ENCODE measurements at regions not wholly inside any gene's neighbourhood (a gene's known extent, or its start where the extent isn't known, plus 50 kb on each side); places are given as distances from the start of the nearest gene placed in this dataset.

- TF ChIP-seq CTCF (CRISPR knock-in tag; IDR thresholded peaks at IDR 0.05) (no peak), RAD21 (CRISPR knock-in tag; IDR thresholded peaks at IDR 0.05) (no peak), POLR2AphosphoS2 (IDR thresholded peaks at IDR 0.05; ENCODE audit: low read depth, low read length) (no peak)
- TF ChIP-seq, protein P1, sequence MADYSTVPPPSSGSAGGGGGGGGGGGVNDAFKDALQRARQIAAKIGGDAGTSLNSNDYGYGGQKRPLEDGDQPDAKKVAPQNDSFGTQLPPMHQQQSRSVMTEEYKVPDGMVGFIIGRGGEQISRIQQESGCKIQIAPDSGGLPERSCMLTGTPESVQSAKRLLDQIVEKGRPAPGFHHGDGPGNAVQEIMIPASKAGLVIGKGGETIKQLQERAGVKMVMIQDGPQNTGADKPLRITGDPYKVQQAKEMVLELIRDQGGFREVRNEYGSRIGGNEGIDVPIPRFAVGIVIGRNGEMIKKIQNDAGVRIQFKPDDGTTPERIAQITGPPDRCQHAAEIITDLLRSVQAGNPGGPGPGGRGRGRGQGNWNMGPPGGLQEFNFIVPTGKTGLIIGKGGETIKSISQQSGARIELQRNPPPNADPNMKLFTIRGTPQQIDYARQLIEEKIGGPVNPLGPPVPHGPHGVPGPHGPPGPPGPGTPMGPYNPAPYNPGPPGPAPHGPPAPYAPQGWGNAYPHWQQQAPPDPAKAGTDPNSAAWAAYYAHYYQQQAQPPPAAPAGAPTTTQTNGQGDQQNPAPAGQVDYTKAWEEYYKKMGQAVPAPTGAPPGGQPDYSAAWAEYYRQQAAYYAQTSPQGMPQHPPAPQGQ (CRISPR knock-in tag; IDR thresholded peaks at IDR 0.05; ENCODE audit: borderline replicate concordance), result no peak
Measured at GRCh38 chr9:31608416-31608815, 776.0 kb upstream of the ACO1 start.
